SW 1271 (cell line): ENCODE measurements at regions not wholly inside any gene's neighbourhood (a gene's known extent, or its start where the extent isn't known, plus 50 kb on each side); places are given as distances from the start of the nearest gene placed in this dataset.

Experiments used
- DNase-seq, 2 experiments: peaks; one replicate each; lab custom pipeline; 2025; lab: John Stamatoyannopoulos, UW

GRCh38 chr9:13552606-13553215, 273.2 kb upstream of the MPDZ start:
- DNase-seq: no peak

GRCh38 chr9:13550519-13550918, 271.0 kb upstream of the MPDZ start:
- no peak for DNase-seq

DNA sequence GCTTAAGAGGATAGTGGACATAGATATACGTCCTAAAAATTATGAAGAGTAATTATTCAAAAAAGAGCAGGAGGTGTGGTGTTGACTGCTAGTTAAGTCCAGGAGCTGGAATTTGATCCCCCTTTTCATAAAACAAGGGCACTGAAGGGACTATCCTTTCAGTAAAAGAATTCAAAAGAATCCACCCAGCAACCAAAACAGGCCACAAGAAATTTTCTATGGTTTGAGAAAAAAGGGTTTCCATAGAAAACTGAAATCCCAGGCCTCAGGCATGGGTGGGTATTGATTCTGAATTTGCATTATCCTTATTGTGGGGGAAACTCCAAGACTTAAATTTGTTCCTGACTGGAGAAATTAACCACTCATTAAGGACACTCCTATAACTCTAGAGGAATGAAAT, 269.0 kb upstream of the MPDZ start:
- DNase-seq: no peak

DNA sequence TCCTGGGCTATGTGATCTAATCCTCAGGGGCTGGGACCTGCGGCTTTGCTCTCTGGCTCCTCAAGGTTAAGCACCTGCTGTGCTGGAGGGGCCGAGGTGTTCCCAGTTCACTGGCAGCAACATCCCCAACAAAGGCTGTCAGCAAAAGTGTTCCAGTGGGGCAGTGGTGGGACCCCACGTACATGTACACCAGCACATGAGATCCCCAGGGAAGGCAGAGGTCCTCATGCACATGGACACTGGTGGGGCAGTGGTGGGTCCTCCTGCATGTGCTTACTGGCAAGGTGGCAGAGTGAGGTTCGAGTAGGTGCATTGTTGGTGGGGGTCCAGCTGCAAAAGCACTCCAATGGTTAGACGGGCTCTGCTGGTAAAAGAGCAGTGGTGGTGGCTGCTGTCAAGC, 255.6 kb upstream of the MPDZ start:
- no peak for DNase-seq

GRCh38 chr9:13534006-13534405, 254.5 kb upstream of the MPDZ start:
- DNase-seq: no peak

DNA sequence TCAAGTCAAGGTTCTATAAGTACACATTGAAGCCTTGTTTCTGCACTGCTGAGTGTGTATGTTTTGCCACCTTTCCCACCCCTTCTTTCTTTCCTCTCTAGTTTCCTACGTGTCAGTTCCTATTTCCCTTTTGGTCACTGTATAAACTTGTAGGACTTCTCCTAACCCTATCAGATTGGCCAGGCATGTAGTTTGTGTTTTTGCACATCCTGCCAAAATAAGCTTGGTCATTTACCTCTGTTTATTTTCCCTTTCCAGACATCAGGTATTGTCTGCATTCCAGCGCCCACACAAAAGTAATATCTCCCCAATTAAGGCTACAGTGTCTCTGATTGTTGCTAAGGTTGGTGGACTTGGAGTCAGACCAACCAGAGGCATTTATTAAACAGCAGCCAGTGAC, 252.9 kb upstream of the MPDZ start:
- no peak for DNase-seq

DNA sequence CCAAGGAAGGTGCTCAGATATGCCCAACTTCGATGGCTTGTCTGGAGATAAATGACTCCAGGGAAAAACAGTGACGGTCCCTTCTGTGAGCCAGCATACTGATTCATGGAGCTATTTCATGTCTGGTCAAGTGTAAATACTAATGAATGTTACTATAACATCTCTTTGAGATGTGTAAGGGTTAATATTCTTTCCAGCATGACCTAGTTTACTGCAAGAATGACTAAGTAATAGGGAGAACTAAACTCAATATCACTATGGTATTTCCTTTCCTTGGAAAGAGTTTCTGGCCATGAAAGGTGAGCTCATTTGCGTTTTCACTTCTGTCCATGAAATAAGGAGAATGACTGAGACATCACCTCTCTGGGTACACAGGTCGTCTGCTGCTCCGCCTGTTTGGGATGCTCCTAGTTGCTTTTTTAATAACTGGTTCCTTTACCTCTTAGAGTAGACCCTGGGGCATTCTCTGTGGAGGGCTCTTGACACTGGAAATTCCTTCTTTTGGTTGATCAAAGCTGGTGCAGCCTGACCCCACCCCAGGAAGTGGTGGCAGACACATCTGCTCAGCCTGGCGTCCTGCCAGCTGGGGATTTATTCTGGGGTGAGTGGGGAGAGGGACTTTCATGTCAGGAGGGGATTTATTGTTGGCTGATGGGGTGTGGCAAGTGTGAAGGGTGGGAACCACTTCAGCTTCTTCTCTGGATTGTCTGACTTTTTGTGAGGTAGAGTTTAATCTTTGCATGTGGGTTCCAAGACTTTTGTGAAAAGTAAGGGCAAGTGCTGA, 250.0 kb upstream of the MPDZ start:
- no peak for DNase-seq

GRCh38 chr9:13524245-13524644, 244.8 kb upstream of the MPDZ start:
- DNase-seq: no peak

DNA sequence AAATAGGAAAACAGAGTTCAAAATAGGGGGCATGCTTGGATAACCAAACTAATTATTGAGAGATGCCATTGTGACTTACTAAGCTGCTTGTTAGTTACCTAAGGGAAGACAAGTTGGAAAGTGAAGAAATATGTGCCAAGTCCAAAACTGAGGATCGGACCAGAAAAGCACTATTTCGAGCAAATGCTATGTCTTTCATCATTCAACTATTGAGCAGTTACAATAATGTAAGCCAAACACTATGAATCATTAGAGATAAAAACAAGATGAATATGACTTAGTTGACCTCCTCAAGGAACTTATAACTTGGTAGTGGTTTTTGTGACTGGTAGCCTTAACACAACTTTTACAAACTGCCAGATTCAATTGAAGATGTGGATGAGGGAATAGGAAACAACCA, 240.6 kb upstream of the MPDZ start:
- no peak for DNase-seq

DNA sequence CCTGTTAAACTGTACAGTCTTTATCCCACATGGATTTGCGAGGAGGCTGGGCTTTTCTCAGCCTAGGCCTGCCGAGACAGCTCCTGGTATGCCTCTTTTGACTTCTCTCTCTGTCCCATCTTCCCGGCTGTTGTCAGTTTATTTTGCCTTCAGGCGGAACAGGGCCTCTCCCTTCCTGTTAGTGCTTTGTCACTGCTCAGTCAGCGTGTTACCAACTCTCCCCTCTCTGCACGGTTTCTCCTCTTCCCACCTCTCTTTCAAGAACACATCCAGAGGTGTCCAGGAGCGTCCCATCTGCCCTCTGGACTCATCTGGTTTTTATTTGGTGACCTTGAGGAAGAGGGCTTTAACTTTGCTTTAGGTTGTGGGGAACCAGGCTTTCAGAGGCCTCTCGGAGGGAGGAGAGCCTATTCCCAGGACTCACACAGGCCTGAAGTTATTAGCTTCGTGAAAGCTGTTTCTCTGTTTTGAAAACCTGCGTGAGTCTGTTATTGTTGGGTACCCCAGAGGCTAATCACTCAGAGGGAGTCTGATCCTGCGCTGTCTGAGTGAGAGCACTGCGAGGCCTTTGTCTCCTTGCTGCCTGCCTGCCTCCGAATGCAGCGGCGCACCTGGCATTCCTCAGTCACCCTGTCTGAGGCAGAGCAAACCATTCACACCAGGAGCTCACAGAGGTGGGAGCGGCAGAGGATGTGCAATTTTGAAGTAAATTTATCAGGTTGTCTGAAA, 234.4 kb upstream of the MPDZ start:
- no peak for DNase-seq

DNA sequence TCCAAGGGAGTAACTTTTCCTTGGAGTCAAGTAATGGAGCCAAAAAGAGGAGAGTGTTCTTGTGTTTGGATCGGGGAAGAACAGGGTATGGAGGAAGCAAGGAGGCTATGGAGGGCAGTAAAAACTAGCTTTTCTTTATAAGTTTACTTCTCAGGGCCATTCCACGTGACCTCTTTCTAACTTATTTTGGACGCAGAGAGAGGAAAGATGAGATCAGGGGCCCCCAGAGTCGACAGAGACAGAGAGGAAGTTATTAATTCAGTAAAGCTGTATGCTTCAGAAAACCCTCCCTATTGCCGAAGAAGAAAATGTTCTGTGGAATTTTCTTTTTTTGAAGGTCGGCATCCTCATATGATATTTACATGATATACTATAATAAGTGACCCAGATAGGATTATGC, 233.8 kb upstream of the MPDZ start:
- DNase-seq: no peak

DNA sequence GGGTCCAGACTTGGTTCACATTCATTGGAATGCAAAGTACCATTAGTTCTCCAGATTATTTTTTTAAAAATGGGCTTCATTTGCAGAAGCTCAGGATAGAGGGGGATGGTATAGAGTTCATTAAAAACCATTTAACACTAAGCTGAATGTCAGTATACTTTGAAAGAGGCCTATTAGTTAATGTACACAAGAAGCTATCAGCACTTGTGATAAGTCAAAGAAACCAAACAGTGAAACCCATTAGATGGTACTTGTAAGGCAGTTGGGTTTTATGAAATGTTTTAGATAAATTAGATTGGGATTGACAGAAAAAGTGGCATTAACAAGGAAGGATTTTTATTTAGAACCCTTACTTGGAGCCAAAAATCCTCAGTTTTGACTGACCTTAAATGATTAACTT, 229.2 kb upstream of the MPDZ start:
- no peak for DNase-seq

GRCh38 chr9:13508086-13508485, 228.6 kb upstream of the MPDZ start:
- no peak for DNase-seq

- no peak for DNase-seq
Observed at GRCh38 chr9:13505797-13506196, 226.3 kb upstream of the MPDZ start.

DNA sequence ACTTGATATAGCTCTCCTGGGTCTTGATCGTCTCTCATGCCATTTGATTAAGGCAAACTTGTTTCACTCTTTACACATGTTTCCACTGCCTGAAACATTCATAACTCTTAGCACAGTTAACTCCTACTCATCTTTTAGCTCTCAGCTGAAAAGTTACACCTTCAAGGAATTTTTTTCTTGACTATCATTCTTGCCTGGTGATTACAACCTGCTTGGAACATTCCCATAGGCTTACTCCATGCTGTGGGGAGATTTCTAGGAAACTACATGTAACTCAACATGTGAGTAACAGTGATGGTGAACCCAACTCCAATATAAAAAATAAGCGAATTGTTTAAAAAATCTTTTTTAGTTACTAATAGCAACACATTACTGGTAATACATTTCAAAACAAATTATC, 224.1 kb upstream of the MPDZ start:
- no peak for DNase-seq

- no peak for DNase-seq
Observed at GRCh38 chr9:13502484-13502883, 223.0 kb upstream of the MPDZ start.

DNA sequence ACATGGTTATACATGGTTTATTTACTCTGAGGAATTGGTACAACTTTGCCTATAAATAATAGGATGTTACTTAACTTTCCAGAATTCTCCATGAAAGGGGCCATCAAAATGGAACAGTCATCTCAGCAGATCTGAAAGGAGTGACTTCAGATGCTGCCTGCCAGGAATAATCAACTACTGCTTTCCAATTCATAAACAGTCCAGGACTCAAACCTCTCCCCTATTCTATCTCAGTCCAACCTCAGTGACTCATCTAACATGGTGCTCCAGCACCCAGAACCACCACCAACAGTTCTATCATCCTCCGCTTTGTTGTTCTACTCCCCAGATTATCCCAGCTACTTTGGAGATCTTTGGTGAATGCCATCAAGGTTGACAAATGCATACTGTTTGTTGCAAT, 221.5 kb upstream of the MPDZ start:
- no peak for DNase-seq

DNA sequence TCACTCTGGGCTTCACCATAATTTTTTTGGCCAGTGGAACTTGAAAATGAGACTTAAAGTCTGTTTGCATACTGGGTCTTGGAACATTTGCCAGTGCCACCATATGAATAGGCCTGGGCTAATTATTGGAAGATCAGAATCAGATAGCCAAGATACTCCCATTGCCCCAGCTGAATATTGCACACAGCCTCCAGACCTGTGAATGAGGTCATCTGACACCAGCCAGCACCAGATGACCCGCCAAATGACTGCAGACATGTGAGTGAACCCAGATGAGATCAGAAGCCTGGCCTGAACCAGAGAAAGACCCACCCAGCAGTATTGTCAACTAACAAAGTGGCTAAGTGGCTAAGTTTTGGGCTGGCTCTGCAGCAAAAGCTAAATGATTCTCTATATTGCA, 220.5 kb upstream of the MPDZ start:
- DNase-seq: no peak

DNA sequence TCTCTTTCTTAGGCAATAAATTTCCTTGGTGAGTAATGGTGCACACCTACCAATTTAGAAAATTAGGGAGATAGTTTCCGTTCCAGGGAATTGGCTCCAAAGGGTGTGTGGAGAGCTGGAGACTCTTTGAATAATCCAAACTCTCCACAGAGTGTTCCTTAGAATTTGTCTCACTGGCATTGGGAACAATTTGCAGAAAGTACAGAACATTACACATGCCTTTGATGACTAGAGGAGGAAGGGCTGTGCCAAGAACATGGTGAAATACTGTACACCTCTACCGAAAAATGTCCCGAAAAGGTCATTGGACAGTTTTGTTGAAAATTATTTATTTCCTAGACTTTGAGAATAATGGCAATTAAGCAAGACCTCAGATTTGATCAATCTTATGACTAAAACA, 214.2 kb upstream of the MPDZ start:
- no peak for DNase-seq

- no peak for DNase-seq
Observed at GRCh38 chr9:13491493-13492424, 212.3 kb upstream of the MPDZ start.

DNA sequence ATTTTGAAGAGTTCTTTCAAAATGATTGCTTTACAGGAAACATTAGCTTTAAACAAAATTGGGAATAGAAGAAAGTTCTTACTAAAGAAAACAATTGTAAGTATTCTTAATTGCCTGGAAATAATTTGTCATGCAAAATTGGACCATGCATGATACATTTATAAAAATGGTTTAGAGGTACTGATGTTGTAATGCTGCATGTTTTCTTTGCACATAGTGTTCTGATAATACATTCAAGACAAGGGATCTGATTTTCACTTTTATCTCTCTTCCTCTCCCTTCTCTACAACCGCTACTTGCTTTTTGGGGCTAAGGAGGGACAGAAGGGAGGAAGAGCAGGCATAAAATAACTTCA, 211.6 kb upstream of the MPDZ start:
- DNase-seq: no peak

- DNase-seq: no peak
Observed at GRCh38 chr9:13487936-13488335, 208.4 kb upstream of the MPDZ start.
